Smooth muscle cell (in vitro differentiated cells): ENCODE measurements at regions not wholly inside any gene's neighbourhood (a gene's known extent, or its start where the extent isn't known, plus 50 kb on each side); places are given as distances from the start of the nearest gene placed in this dataset.

Source experiments
- DNase-seq: peaks from one replicate; lab custom pipeline; 2025; ENCODE audit not compliant: unreplicated experiment; lab: John Stamatoyannopoulos, UW
- H2AFZ ChIP-seq: fragments of 200-600 bp; sonication (generic); 2 replicates; pipeline ENCODE4 v1.6.0; 2016; ENCODE audit warnings: antibody characterized with exemption, low read depth, mild to moderate bottlenecking
- H3F3A ChIP-seq: fragments of 200-600 bp; sonication (generic); 2 replicates; pipeline ENCODE4 v1.6.0; 2017; ENCODE audit warnings: antibody characterized with exemption, low read depth
- H3K27ac ChIP-seq: fragments of 200-600 bp; sonication (generic); 2 replicates; pipeline ENCODE4 v1.5.1; 2016; ENCODE audit warnings: low read depth, mild to moderate bottlenecking
- H3K27me3 ChIP-seq: fragments of 200-600 bp; sonication (generic); 2 replicates; pipeline ENCODE4 v1.6.1; 2016; ENCODE audit warnings: low read depth, mild to moderate bottlenecking
- H3K36me3 ChIP-seq: fragments of 200-600 bp; sonication (generic); 2 replicates; pipeline ENCODE4 v1.5.1; 2016; ENCODE audit warnings: low read depth
- H3K4me1 ChIP-seq: fragments of 200-600 bp; sonication (generic); 2 replicates; pipeline ENCODE4 v1.5.1; 2016; ENCODE audit warnings: low read depth
- H3K4me2 ChIP-seq: fragments of 200-600 bp; sonication (generic); 2 replicates; pipeline ENCODE4 v1.6.0; 2016; ENCODE audit warnings: mild to moderate bottlenecking
- H3K4me3 ChIP-seq: fragments of 200-600 bp; sonication (generic); 2 replicates; pipeline ENCODE4 v1.5.1; 2016; ENCODE audit warnings: mild to moderate bottlenecking
- H3K79me2 ChIP-seq: fragments of 200-600 bp; sonication (generic); 2 replicates; pipeline ENCODE4 v1.6.0; 2016; ENCODE audit warnings: low read depth, mild to moderate bottlenecking
- H3K9ac ChIP-seq: fragments of 200-600 bp; sonication (generic); 2 replicates; pipeline ENCODE4 v1.6.0; 2016; ENCODE audit warnings: low read depth
- H3K9me3 ChIP-seq: fragments of 200-600 bp; sonication (generic); replicated peaks from 2 replicates; pipeline ENCODE4 v1.5.1; 2016; ENCODE audit warnings: low read depth
- H4K20me1 ChIP-seq: fragments of 200-600 bp; sonication (generic); 2 replicates; pipeline ENCODE4 v1.6.0; 2016; ENCODE audit warnings: low read depth
- WGBS: methylation state at CpG from one replicate; pipeline ENCODE4 v1.1.7; 2016; ENCODE audit warnings: low lambda C conversion rate; 5-methylcytosine and 5-hydroxymethylcytosine counted together
- TF ChIP-seq, protein P1 (sequence below): fragments of 200-600 bp; sonication (generic); IDR thresholded peaks from 2 replicates; pipeline ENCODE4 v1.5.1; 2017; ENCODE audit warnings: borderline replicate concordance, mild to moderate bottlenecking, antibody characterized with exemption; ENCODE audit not compliant: insufficient read depth, poor library complexity, severe bottlenecking

DNA sequence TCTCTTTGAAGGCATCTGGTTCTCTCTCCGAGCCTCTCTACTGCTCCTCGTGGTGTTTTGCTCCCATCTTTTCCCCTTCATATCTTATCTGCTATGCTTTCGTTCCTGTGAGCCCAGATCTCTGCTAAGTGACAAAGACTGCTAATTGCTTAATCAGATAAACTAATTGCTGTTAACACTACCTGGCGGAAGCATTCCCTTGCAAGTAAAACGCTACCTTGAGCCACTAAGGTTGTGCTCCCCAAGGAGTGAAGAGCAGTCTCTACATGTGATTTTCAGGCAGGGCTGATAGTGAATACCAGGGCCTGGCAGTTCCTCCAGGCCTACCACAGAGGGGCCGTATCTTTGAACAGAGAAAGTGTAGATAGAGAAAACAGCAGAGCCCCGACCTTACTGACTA, 244.0 kb upstream of the GATB start:
- H2AFZ ChIP-seq = no peak overlapping the region
- DNase-seq = no peak
- peaks cover 15% of the 10 kb centered on the region for H3K4me1 ChIP-seq
- WGBS = 67% methylated on average over 7 of the region's 7 CpGs
- no peak overlapping the region for H3K4me3 ChIP-seq
- H3F3A ChIP-seq = no peaks in the 10 kb centered on the region
- H4K20me1 ChIP-seq = no peaks in the 10 kb centered on the region
- H3K79me2 ChIP-seq = no peaks in the 10 kb centered on the region
- no peaks in the 10 kb centered on the region for H3K27me3 ChIP-seq
- no peak overlapping the region for H3K4me2 ChIP-seq
- no peaks in the 10 kb centered on the region for H3K9me3 ChIP-seq
- TF ChIP-seq, protein P1, sequence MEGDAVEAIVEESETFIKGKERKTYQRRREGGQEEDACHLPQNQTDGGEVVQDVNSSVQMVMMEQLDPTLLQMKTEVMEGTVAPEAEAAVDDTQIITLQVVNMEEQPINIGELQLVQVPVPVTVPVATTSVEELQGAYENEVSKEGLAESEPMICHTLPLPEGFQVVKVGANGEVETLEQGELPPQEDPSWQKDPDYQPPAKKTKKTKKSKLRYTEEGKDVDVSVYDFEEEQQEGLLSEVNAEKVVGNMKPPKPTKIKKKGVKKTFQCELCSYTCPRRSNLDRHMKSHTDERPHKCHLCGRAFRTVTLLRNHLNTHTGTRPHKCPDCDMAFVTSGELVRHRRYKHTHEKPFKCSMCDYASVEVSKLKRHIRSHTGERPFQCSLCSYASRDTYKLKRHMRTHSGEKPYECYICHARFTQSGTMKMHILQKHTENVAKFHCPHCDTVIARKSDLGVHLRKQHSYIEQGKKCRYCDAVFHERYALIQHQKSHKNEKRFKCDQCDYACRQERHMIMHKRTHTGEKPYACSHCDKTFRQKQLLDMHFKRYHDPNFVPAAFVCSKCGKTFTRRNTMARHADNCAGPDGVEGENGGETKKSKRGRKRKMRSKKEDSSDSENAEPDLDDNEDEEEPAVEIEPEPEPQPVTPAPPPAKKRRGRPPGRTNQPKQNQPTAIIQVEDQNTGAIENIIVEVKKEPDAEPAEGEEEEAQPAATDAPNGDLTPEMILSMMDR = no peak
- no peak overlapping the region for H3K9ac ChIP-seq
- H3K27ac ChIP-seq = no peak overlapping the region
- H3K36me3 ChIP-seq = no peaks in the 10 kb centered on the region

DNA sequence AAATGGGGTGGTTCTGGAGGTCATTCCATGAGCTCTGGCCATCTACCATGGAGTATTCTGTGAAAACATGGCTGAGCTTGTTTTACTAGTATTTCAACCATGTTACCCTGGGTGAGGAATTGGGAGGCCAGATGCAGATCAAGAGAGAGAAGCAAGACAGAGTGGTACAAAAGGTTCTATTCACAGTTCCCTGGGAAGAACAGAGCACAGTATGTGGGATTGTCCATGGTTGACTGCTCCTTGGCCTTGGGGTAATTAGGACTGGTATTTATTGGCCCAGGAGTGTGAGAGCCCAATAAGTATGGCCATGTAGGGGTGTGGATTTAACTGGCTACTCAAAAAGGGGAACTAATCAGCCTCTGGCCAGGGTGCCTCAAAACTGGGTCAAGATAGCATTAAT, 239.7 kb upstream of the GATB start:
- no peaks in the 10 kb centered on the region for H3K36me3 ChIP-seq
- H3K79me2 ChIP-seq = no peaks in the 10 kb centered on the region
- no peak for DNase-seq
- no peaks in the 10 kb centered on the region for H3F3A ChIP-seq
- H3K9ac ChIP-seq = no peak overlapping the region
- H3K4me2 ChIP-seq = no peak overlapping the region
- no peaks in the 10 kb centered on the region for H3K27me3 ChIP-seq
- H4K20me1 ChIP-seq = no peaks in the 10 kb centered on the region
- H3K9me3 ChIP-seq = no peaks in the 10 kb centered on the region
- no peak overlapping the region for H3K27ac ChIP-seq
- H3K4me3 ChIP-seq = no peak overlapping the region
- no peaks in the 10 kb centered on the region for H3K4me1 ChIP-seq
- TF ChIP-seq, protein P1 = no peak
- no peak overlapping the region for H2AFZ ChIP-seq

DNA sequence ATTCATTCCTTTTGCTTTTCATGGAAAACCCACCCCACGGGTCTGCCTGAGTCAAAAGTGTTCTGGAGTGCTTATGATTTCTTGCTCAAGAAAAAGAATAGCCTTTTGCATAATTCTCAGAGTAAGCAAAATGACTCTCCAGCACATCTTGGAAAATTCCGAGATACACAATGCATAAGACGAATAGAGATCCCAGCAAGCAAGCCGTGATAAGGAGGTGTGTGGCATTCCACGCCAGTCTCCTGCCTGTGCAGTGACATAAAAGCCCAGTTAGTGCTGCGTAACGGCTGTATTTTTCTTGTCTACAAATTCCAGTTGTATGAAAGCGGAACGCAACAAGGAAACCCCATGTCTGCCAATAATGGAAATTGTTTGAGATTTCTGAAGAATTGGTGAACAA, 237.9 kb upstream of the GATB start:
- DNase-seq = no peak
- TF ChIP-seq, protein P1 = no peak
- no peaks in the 10 kb centered on the region for H3K27me3 ChIP-seq
- H3K4me2 ChIP-seq = no peak overlapping the region
- H3K9me3 ChIP-seq = no peaks in the 10 kb centered on the region
- no peak overlapping the region for H2AFZ ChIP-seq
- 77% methylated on average over 9 of the region's 9 CpGs for WGBS
- H3K79me2 ChIP-seq = no peaks in the 10 kb centered on the region
- no peaks in the 10 kb centered on the region for H3K36me3 ChIP-seq
- H4K20me1 ChIP-seq = no peaks in the 10 kb centered on the region
- H3K4me1 ChIP-seq = no peaks in the 10 kb centered on the region
- H3K4me3 ChIP-seq = no peak overlapping the region
- H3F3A ChIP-seq = no peaks in the 10 kb centered on the region
- no peak overlapping the region for H3K27ac ChIP-seq
- H3K9ac ChIP-seq = no peak overlapping the region

DNA sequence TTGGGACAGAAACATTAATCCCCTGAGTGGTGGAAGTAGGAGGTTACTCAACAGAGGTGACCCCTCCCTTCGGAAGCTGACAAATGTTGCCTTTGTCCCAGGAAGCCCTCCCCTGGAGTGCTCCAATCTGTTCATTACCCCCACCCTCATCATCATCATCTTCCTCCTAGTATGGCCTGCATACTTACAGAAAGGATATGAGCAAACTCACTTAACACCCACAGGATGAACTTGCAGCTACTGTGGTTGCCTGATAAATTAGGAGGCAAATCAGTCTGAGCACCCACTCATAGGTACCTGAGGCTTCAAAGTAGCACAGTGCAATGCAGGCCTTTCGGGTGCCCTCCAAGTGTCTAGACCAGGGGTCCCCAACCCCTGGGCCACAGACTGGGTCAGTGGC, 236.7 kb upstream of the GATB start:
- TF ChIP-seq, protein P1 = no peak
- no peaks in the 10 kb centered on the region for H3K36me3 ChIP-seq
- no peak overlapping the region for H3K27ac ChIP-seq
- 91% methylated on average over 2 of the region's 2 CpGs for WGBS
- H4K20me1 ChIP-seq = no peaks in the 10 kb centered on the region
- H3K27me3 ChIP-seq = no peaks in the 10 kb centered on the region
- no peak for DNase-seq
- no peak overlapping the region for H3K4me2 ChIP-seq
- no peak overlapping the region for H3K9ac ChIP-seq
- no peaks in the 10 kb centered on the region for H3K79me2 ChIP-seq
- no peak overlapping the region for H2AFZ ChIP-seq
- no peaks in the 10 kb centered on the region for H3K9me3 ChIP-seq
- no peaks in the 10 kb centered on the region for H3F3A ChIP-seq
- no peaks in the 10 kb centered on the region for H3K4me1 ChIP-seq
- no peak overlapping the region for H3K4me3 ChIP-seq
